Activated T-cell treated with anti-CD3 and anti-CD28 coated beads for 24 hours (primary cell): ENCODE measurements at regions not wholly inside any gene's neighbourhood (a gene's known extent, or its start where the extent isn't known, plus 50 kb on each side); places are given as distances from the start of the nearest gene placed in this dataset.

Source experiments
- DNase-seq: peaks from one replicate; pipeline ENCODE4 v3.0.0-alpha.2; 2020; ENCODE audit warnings: low read depth

DNA sequence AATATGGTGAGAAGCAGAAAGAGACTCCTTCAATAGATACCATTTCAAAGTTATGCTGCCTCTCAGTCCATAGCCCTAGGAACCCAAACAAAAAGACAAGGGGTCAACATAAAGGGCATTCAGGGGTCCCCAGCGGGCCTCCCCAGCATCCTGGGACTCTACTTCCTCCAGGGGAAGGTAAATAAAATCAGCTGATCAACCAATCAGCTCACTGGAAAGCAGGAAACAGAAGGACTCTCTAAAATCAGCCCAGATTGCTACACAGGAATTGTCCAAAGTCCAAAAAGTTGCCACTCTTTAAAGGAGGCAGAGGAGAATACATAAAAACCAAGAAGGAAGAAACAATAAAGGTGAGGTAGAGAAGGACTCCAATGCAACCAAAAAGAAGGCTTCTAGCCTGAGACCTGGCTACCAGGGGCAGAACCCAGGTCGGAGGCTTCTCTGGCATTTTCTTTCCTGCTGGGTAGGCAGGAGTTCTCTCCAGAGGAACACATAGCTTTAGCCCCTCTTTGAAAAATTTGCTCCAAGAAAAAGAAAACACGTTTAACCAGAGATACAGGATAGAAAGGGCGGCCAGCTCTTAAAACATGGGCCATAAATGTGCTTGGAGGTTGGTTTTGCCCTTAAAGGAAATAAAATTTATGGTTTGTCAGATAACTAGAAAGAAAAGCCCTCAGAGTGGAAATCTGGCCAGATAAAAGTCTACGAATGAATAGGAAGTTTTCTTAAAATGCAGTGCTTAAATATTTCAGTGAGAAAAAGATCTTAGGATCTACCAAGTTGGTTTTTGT lies 404.6 kb downstream of the SOX9 start:
- DNase-seq = no peak

GRCh38 chr17:72526769-72527168 lies 405.9 kb downstream of the SOX9 start:
- DNase-seq = no peak

DNA sequence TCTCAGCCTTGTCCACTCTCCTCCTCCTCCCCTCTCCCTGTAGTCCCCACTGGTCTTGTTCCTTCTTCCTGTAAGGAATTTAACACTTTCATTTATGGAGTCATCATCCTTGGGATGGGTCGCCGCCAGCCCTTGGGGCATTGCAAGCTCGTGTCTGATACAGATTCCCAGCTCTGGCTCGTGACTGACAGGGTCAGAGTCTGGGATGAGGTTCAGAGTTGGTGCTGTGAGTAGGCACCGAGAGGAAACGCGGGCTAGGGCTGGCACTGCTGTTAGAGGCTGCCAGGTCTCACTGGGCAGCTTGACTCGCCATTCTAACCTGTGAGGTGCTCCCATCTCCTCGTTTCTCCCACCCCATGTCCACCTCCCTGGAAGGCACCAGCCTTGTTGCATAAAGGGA lies 407.0 kb downstream of the SOX9 start:
- no peak for DNase-seq

GRCh38 chr17:72528683-72529082 lies 407.9 kb downstream of the SOX9 start:
- DNase-seq = no peak

DNA sequence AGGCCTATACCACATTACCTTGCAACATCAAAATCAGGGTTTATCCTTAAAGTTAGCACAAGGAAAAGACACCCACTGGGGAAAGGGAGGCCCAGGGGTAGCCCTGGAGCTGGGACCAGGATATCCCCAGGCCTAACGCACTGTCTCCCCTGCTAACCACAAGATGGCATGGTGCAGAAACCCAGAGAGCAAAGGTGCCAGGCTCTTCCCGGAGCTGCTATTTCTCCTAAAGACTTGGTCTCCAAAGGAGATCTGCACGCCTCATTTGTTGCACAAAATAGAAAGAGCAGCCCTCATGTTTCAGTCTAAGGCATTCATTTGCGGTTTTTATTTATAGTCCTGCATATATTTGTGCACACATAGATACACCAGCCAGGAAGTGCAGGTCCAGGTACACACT lies 408.6 kb downstream of the SOX9 start:
- no peak for DNase-seq

- no peak for DNase-seq
Measured at GRCh38 chr17:72530454-72530853, 409.6 kb downstream of the SOX9 start.

GRCh38 chr17:72531729-72532128 lies 410.9 kb downstream of the SOX9 start:
- DNase-seq = no peak

- DNase-seq = no peak
Measured at GRCh38 chr17:72534265-72534664, 413.4 kb downstream of the SOX9 start.

DNA sequence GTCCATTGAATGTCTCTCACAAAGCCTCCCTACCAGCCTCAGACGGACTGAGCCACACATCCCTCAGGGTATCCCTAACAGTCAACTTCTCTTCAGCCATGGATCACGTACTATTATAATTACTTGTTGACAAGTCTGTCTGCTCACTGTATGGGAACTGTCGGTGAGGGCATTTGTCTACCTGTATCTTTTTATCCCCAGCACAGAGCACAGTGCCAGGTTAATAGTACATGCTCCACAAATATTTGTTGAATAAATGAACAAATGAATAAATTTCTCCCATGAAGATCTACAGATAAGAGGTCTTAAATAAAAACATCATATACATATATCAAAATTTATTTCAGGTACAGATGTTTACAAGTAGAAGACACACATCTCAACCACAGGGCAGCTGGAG lies 414.0 kb downstream of the SOX9 start:
- no peak for DNase-seq

DNA sequence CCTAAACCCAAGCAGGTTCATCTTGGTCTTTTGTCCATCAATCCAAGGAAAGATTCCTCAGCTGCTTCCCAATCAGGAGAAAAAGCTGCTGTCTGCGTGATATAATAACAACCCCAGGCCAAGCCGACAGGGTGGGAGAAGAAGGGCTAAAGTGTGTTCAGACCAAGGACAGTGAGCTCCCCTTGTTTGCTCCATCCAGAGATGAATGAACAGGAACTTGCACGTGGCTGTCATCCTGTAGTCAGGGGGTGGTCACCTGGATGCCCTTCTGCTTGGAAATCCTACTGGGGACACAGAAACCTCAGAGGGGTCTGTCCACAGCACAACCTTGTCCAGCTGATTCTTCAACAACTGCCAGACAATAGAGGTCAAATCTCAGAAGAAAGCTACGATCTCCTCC lies 414.5 kb downstream of the SOX9 start:
- no peak for DNase-seq

DNA sequence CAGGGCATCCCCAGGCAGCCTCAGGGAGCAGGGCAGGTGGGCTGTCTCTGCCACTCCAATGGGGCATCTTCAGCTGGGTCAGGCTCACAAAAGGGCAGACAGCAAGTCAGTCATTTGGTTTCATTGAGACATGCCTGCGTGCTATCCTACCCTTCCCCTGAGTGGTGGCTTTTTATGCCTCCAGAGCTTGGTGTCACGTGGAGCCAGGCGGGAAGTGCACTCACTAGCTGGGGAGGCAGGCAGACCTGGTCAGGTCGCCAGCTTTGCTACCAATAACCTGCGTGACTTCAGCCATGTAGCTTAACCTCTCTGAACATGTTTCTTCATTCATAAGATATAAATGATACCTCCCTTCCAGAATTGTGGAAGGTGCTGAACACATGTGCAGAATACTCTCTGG lies 415.0 kb downstream of the SOX9 start:
- no peak for DNase-seq

- no peak for DNase-seq
Measured at GRCh38 chr17:72536788-72537187, 416.0 kb downstream of the SOX9 start.

DNA sequence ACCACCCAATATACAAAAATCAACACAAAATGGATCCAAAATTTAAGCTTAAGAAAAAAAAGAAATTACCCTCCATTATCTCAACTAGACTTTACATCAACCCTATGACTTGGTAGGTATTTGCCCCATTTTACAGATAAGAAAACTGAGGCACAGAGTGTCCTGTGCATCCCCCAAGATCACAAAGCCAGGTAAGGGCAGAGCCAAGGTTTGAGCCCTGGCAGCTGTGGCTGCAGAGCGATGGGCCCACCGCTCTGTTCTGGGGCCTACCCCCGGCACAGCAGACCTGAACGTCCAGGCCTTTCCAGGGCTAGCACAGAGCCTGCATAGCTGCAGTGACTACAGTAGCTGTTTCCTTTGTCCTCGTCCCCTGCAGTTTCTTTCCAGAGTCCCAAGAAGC lies 417.6 kb downstream of the SOX9 start:
- no peak for DNase-seq

DNA sequence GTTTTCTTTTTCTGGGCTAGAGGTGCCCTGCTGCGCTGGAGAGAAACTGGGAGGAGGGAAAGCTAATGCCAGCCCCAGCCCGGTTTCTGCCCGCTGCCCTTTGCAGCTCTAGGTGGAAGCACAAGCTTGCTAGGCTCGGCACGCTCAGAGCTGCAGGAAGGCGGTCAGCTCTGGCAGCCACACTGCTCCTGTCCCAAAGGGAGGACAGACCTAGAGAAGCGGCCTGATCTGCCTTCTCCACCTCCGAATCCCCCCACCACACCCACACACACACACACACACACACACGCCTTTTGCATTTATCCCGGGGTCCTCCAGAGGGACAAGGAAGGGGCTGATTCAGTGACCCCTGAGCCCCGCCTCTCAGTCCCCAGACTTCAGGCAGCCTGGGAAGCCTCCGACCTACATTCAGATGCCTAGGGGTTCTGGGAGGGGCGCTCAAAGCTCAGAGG lies 418.1 kb downstream of the SOX9 start:
- no peak for DNase-seq

- DNase-seq = peak; percentile 59
Measured at GRCh38 chr17:72539981-72540897, 419.4 kb downstream of the SOX9 start.

- DNase-seq = no peak
Measured at GRCh38 chr17:72542317-72542716, 421.5 kb downstream of the SOX9 start.

DNA sequence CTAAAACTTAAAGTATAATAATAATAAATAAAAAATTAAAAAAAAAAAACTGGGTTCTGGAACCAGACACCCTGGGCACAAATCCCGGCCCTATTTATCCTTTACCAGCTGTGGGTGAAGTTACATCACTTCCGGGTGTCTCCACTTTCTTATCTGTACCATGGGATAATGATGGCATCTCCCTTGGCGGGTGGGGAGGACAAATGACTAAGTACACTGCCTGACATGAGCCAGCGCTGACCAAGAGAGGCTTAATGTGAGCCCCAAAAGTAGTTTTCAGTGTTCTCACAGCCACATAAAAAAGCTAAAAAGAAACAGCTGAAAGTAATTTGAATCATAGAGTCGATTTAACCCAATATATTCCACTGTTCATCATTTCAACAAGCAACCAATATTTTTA lies 424.9 kb downstream of the SOX9 start:
- no peak for DNase-seq

GRCh38 chr17:72553051-72553755 lies 432.4 kb downstream of the SOX9 start:
- DNase-seq = no peak

DNA sequence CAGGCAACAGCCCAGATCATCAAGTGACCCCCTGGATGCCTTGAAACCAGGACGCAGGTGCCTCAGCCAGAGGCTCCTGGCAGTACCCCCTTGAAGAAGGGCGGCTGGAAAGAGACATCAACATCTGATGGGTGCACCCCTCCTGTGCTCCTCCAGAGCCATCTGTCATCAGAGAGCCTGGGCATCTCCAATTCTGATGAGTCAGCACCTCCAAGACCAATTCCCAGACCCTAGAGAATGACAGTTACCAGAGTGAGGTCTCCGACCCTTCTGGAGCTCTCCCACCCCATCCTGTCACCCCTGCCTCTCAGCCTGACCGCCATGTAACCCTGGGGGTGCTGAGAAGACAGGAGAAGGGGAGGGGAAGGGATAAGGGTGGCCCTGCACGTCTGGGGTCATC lies 433.7 kb downstream of the SOX9 start:
- DNase-seq = no peak

DNA sequence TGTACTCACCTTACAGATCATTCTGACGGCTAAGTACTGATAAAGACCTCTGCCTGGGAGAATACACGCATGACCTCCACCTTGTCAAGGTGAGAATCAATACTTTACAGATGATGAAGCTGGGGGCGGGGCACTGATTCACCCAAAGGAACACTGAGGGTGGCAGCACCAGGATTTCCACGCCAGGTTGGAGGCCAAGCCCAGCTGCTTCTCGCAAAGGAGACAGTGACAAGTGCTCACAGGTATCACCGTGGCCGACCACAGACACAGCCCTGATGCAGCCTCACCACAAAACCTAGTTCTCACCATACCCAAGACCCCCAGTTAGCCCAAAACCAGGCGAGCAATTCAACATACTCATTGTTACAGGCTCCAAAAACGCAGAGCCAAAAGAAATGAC lies 434.2 kb downstream of the SOX9 start:
- DNase-seq = no peak

DNA sequence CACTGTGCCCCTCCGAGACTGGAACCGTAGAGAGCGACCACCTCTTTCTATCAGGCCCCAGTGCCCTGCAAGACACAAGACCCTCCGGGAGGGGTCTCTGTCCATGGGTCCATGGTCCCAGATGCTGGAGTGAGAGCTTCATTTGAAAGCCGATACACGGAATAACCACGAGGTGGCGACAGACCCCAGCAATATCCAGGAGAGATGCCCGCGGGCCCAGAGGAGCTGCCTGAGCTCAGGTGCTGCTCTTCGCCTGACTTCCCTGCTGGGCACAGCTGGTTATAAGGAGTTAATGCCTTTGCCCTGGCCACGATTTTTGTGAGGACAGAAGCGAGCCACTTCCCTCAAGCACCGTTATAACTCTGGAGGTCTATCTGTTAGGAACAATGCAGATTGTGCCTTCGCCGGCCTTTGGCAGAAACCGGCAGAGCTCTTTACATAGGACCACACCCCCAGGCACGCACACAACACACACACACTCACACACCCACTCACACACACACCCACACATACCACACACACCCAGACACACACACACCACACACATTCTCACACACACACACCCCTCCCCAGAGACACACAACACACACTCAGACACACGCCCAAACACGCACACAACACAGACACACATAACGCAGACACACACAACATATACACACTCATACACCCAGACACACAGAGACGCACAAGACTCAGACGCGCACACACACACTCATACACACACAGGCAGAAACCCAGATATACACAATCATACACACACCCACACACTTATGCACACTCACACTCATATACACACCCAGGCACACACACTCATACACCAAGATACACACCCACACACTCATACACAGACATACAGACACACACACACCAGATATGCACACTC lies 436.4 kb downstream of the SOX9 start:
- DNase-seq = peak; percentile 43
